Eye (tissue), 1 donor: ENCODE measurements at regions not wholly inside any gene's neighbourhood (a gene's known extent, or its start where the extent isn't known, plus 50 kb on each side); places are given as distances from the start of the nearest gene placed in this dataset.
"Not testable (repeated sequence)": the region's sequence is repeated elsewhere in the genome, so short reads cannot be mapped to it uniquely, and the experiment has no call there.

Experiments
- DNase-seq: peaks from one replicate; pipeline ENCODE4 v3.0.0-alpha.2; 2015

GRCh38 chr11:81869351-81870065 is 864.2 kb downstream of the FAM181B start:
- DNase-seq: no peak

GRCh38 chr11:81866896-81867295 is 866.8 kb downstream of the FAM181B start:
- DNase-seq: no peak

- DNase-seq: peak; percentile 18
Measured at GRCh38 chr11:81857386-81857785, 876.3 kb downstream of the FAM181B start.

DNA sequence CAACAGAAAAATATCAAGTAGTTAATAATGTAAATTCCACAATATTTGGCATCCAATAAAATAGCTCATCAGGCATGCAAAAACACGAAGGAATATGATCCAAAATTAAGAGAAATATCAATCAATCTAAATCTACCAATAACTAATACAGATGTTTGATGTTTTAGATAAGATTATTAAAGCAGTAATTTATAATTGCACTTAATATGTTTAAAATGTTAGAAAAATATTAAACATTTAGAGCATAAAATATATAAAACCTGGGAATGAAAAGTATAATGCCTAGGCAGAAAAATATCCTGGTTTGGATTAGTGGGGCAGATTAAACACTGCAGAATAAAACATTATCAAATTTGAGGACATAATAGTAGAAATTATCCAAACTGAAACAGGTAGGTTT is 879.9 kb downstream of the FAM181B start:
- no peak for DNase-seq

DNA sequence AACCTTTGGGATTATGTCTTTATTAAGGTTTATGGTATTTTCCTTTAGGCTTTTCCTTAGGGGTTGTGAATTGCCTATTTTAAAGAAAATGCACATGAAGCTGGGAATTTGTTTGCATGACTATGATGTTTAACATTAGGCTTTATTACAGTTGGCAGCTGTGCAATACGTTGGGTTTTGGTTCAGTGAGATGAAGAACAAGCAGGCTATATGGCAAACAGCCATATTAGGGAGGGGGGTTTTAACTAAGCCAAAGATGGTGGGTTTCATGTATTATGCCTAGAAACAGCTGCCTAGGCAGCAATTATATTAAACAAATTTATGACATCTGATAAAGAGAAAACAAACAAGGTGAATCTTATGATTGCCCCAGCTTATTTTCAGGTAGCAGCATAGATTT is 880.8 kb downstream of the FAM181B start:
- peak; percentile 33 for DNase-seq

DNA sequence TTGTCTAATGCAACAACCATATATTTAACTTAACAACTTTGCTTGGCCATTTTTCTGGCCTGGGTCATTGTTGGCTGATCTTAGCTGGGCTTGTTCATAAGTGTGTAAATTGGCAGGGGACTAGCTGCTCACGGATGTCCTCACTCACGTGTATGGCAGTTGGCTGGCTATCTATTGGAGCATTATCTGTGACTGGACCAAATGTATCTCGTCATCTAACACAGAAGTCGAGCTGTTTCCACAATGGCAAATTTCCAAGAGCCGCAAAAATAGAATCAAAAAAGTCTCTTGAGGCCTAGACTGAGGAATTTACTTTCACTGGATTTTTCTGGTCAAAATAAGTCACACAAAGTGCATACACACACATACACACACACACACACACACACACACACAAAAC is 893.3 kb downstream of the FAM181B start:
- peak; percentile 24 for DNase-seq

GRCh38 chr11:81839976-81840375 is 893.7 kb downstream of the FAM181B start:
- DNase-seq: no peak

DNA sequence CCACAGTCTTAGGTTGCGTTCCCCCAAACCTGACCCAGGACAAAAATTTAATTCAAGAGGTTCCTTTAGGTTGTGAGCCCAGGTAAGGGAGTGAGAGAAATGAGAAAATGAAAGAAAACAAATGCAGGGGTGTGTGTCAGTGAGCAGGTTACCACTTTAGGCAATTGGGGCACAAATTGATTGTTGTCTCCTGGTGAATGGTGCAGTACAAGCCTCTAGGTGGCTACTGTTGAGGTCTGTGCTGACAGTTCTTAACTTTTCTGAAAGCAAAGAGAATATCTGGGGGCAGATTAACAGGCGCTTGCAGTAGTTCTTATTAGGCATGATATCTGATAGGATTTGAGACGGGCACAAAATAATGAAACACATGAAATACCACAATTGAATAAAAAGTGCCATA is 894.6 kb downstream of the FAM181B start:
- DNase-seq: no peak

DNA sequence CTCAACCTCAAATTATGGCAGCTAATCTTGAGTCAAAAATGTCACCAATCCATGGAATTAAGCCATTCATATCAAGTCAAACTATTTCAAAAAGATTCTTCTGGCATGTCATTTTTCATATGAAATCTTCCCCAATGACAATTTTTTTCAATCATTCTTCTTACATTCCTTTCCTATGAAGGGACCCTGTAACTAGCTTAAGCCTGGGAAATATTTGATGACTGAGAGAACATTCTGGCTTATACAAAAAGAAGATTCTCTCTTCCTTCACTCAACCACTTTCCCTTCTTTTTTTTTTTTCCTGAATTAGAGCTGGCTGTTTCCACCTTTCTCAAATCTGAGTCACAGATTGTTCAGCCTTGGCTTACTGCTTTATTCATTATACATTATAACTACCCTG is 903.7 kb downstream of the FAM181B start:
- DNase-seq: no peak

DNA sequence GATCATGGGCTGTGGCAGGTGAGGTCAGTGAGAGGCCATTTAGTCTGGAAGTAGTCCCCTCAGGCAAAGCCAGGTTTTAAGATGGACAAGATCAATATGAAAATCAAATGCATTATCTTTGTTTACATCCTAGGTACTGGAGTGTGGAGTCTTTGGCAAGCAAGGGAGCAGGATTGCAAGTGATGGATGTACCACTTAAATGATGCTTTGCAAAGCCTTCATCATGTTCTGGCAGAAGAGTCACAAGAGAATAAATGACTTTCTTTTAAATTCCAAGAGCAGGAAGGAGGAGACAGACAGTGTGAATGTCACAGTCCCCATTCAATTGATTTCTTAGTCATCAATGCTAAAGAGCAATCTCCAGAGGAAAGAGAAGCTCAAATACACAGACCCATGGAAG is 908.3 kb downstream of the FAM181B start:
- DNase-seq: peak; percentile 47

- no peak for DNase-seq
Measured at GRCh38 chr11:81819462-81819861, 914.2 kb downstream of the FAM181B start.

- no peak for DNase-seq
Measured at GRCh38 chr11:81804858-81805257, 928.8 kb downstream of the FAM181B start.

- DNase-seq: no peak
Measured at GRCh38 chr11:81802591-81802990, 931.1 kb downstream of the FAM181B start.

GRCh38 chr11:81792416-81792815 is 941.2 kb downstream of the FAM181B start:
- DNase-seq: no peak

GRCh38 chr11:81787584-81788049 is 946.0 kb downstream of the FAM181B start:
- peak; percentile 38 for DNase-seq

- peak; percentile 25 for DNase-seq
Measured at GRCh38 chr11:81772166-81772565, 961.5 kb downstream of the FAM181B start.

DNA sequence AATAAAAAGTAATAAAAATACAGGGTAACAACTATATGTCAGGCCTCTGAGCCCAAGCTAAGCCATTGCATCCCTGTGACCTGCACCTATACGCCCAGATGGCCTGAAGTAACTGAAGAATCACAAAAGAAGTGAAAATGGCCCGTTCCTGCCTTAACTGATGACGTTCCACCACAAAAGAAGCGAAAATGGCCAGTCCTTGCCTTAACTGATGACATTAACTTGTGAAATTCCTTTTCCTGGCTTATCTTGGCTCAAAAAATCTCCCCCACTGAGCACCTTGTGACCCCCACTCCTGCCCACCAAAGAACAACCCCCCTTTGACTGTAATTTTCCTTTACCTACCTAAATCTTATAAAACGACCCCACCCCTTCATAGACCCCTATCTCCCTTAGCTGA is 963.8 kb downstream of the FAM181B start:
- not testable (repeated sequence) for DNase-seq

- DNase-seq: no peak
Measured at GRCh38 chr11:81756864-81757595, 976.6 kb downstream of the FAM181B start.

- DNase-seq: no peak
Measured at GRCh38 chr11:81749245-81749644, 984.4 kb downstream of the FAM181B start.

- no peak for DNase-seq
Measured at GRCh38 chr11:81744336-81745116, 989.1 kb downstream of the FAM181B start.

DNA sequence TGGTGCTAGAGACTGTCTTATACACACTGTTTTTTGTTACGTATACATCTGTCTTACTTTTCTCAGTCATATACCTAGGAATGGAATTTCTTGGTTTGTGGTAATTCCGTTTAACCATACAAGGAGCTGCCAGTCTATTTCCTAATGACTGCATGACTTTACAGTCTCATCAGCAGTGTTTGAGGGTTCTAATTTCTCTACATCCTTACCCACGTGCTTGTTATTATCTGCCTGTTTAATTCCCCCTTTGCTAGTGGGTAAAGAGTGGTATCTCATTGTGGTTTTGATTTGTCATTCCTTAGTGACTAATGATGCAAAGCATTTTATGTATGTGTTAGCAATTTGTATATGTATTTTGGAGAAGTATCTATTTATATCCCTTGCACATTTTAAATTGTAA is 1008.0 kb downstream of the FAM181B start:
- DNase-seq: no peak

- DNase-seq: no peak
Measured at GRCh38 chr11:81717695-81718094, 1016.0 kb downstream of the FAM181B start.

DNA sequence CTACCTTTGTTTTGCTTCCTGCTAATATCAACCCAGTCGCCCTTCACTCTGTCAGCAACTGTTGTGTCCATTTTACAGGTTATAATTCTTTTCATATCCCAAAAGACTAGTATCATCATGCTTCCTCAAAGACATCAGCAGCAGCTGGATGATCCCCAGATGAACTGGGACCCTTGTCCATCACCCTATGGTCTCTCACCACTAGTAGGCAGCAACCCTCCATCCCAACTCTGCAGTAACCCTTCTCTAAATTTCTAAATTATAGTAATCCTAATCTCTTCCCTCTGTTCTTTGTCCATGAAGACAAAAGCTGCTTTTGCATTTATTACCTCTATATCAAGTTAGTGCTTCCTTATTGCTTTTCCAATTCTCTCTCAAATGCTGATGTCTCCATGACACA is 1025.8 kb downstream of the FAM181B start:
- DNase-seq: no peak

- DNase-seq: no peak
Measured at GRCh38 chr11:81705283-81705682, 1028.4 kb downstream of the FAM181B start.
